Mesothelial cell of epicardium (in vitro differentiated cells): ENCODE measurements at regions not wholly inside any gene's neighbourhood (a gene's known extent, or its start where the extent isn't known, plus 50 kb on each side); places are given as distances from the start of the nearest gene placed in this dataset.

Experiments used
- DNase-seq, 2 experiments: peaks; one replicate each; pipeline ENCODE4 v3.0.0; 2021; ENCODE audit warnings: low spot score in 2 of 2; ENCODE audit not compliant: unreplicated experiment in 2 of 2
- H3K27ac Mint-ChIP-seq: 2 replicates; pipeline ENCODE4 v1.8.0; 2021; ENCODE audit warnings: mixed read lengths
- H3K27me3 Mint-ChIP-seq: 2 replicates; pipeline ENCODE4 v1.8.0; 2021; ENCODE audit warnings: low read depth, mixed read lengths
- H3K36me3 Mint-ChIP-seq: 2 replicates; pipeline ENCODE4 v1.8.0; 2021; ENCODE audit warnings: mixed read lengths
- H3K4me1 Mint-ChIP-seq: 2 replicates; pipeline ENCODE4 v1.8.0; 2021; ENCODE audit warnings: mixed read lengths
- H3K4me3 Mint-ChIP-seq: 2 replicates; pipeline ENCODE4 v1.8.0; 2021; ENCODE audit warnings: mild to moderate bottlenecking, moderate library complexity, mixed read lengths
- H3K9me3 Mint-ChIP-seq: 2 replicates; pipeline ENCODE4 v1.8.0; 2021; ENCODE audit warnings: mixed read lengths
- CTCF ChIP-seq: fragments of 200-600 bp; sonication (generic); IDR thresholded peaks from one replicate; pipeline ENCODE4 v1.5.0; 2021; ENCODE audit warnings: antibody characterized with exemption; ENCODE audit not compliant: unreplicated experiment

- no peak for DNase-seq
- Mint-ChIP-seq H3K27ac (no peak overlapping the region), H3K27me3 (no peaks in the 10 kb centered on the region), H3K9me3 (peaks cover 21% of the 10 kb centered on the region), H3K36me3 (no peaks in the 10 kb centered on the region), H3K4me3 (no peak overlapping the region), H3K4me1 (peaks cover 16% of the 10 kb centered on the region)
- TF ChIP-seq CTCF, result no peak
Observed at GRCh38 chr12:43638806-43639205, 86.8 kb upstream of the ADAMTS20 start.

GRCh38 chr12:43636725-43637463 is 84.9 kb upstream of the ADAMTS20 start:
- Mint-ChIP-seq H3K27me3 (no peaks in the 10 kb centered on the region), H3K4me3 (no peak overlapping the region), H3K27ac (peak overlapping the region; percentile 41), H3K9me3 (peaks cover 14% of the 10 kb centered on the region), H3K4me1 (peaks cover 16% of the 10 kb centered on the region), H3K36me3 (no peaks in the 10 kb centered on the region)
- DNase-seq, result no peak
- no peak for TF ChIP-seq CTCF

- no peaks in the 10 kb centered on the region for H3K36me3 Mint-ChIP-seq
- H3K9me3 Mint-ChIP-seq, result peaks cover 5% of the 10 kb centered on the region
- no peak overlapping the region for H3K27ac Mint-ChIP-seq
- no peak overlapping the region for H3K4me3 Mint-ChIP-seq
- no peaks in the 10 kb centered on the region for H3K27me3 Mint-ChIP-seq
- no peak for TF ChIP-seq CTCF
- no peaks in the 10 kb centered on the region for H3K4me1 Mint-ChIP-seq
- DNase-seq, result no peak
Observed at GRCh38 chr12:43621262-43621661, 69.3 kb upstream of the ADAMTS20 start.

- Mint-ChIP-seq H3K4me3 (no peak overlapping the region), H3K4me1 (no peaks in the 10 kb centered on the region), H3K36me3 (no peaks in the 10 kb centered on the region), H3K27me3 (no peaks in the 10 kb centered on the region), H3K9me3 (peaks cover 9% of the 10 kb centered on the region), H3K27ac (no peak overlapping the region)
- TF ChIP-seq CTCF, result no peak
- DNase-seq, result no peak
Observed at GRCh38 chr12:43602738-43603137, 50.7 kb upstream of the ADAMTS20 start.
